ENCODE measurements at regions not wholly inside any gene's neighbourhood (a gene's known extent, or its start where the extent isn't known, plus 50 kb on each side); places are given as distances from the start of the nearest gene placed in this dataset.
"Not testable (repeated sequence)": the region's sequence is repeated elsewhere in the genome, so short reads cannot be mapped to it uniquely, and the experiment has no call there.

- no peak for FAIRE-seq
Measured at GRCh38 chr7:27418541-27418940, 175.9 kb downstream of the EVX1 start.

GRCh38 chr7:27419581-27420177 lies 177.1 kb downstream of the EVX1 start:
- no peak for FAIRE-seq

GRCh38 chr7:27420702-27421101 lies 178.1 kb downstream of the EVX1 start:
- FAIRE-seq = no peak

GRCh38 chr7:27423290-27423689 lies 180.7 kb downstream of the EVX1 start:
- FAIRE-seq = no peak

GRCh38 chr7:27423821-27424220 lies 181.2 kb downstream of the EVX1 start:
- FAIRE-seq = no peak

- FAIRE-seq = no peak
Measured at GRCh38 chr7:27424231-27424630, 181.6 kb downstream of the EVX1 start.

- no peak for FAIRE-seq
Measured at GRCh38 chr7:27424749-27425148, 182.1 kb downstream of the EVX1 start.

GRCh38 chr7:27427416-27427815 lies 184.8 kb downstream of the EVX1 start:
- FAIRE-seq = no peak

- no peak for FAIRE-seq
Measured at GRCh38 chr7:27430105-27430504, 187.5 kb downstream of the EVX1 start.

- no peak for FAIRE-seq
Measured at GRCh38 chr7:27431465-27431864, 188.9 kb downstream of the EVX1 start.

GRCh38 chr7:27433581-27433980 lies 191.0 kb downstream of the EVX1 start:
- no peak for FAIRE-seq

- no peak for FAIRE-seq
Measured at GRCh38 chr7:27434756-27435400, 192.3 kb downstream of the EVX1 start.

- no peak for FAIRE-seq
Measured at GRCh38 chr7:27435461-27435860, 192.9 kb downstream of the EVX1 start.

- FAIRE-seq = no peak
Measured at GRCh38 chr7:27438881-27439589, 196.4 kb downstream of the EVX1 start.

GRCh38 chr7:27442455-27442854 lies 199.9 kb downstream of the EVX1 start:
- no peak for FAIRE-seq

GRCh38 chr7:27449046-27449445 lies 206.4 kb downstream of the EVX1 start:
- FAIRE-seq = not testable (repeated sequence)

GRCh38 chr7:27453702-27454405 lies 208.8 kb downstream of the HIBADH start:
- no peak for FAIRE-seq

GRCh38 chr7:27457120-27457519 lies 205.6 kb downstream of the HIBADH start:
- not testable (repeated sequence) for FAIRE-seq

GRCh38 chr7:27457603-27458565 lies 204.8 kb downstream of the HIBADH start:
- not testable (repeated sequence) for FAIRE-seq

- FAIRE-seq = no peak
Measured at GRCh38 chr7:27459021-27459730, 203.5 kb downstream of the HIBADH start.

GRCh38 chr7:27459731-27460053 lies 203.0 kb downstream of the HIBADH start:
- FAIRE-seq = no peak

Measured in G401.6 (cell line).